Fibroblast of villous mesenchyme (primary cell): ENCODE measurements at regions not wholly inside any gene's neighbourhood (a gene's known extent, or its start where the extent isn't known, plus 50 kb on each side); places are given as distances from the start of the nearest gene placed in this dataset.

Experiments
- DNase-seq: peaks from one replicate; pipeline ENCODE4 v3.0.0-alpha.2; 2010; ENCODE audit warnings: low read depth
- H3K4me3 ChIP-seq: 2 replicates; pipeline ENCODE4 v1.5.1; 2011; ENCODE audit warnings: low read depth, mild to moderate bottlenecking, low read length
- CTCF ChIP-seq: IDR thresholded peaks from 2 replicates; pipeline ENCODE4 v1.5.1; 2012; ENCODE audit warnings: low read depth, mild to moderate bottlenecking, low read length; ENCODE audit not compliant: insufficient read depth

- no peak for TF ChIP-seq CTCF
- DNase-seq: no peak
Observed at GRCh38 chr2:6754419-6754818, 111.3 kb downstream of the CMPK2 start.

GRCh38 chr2:6755456-6755855 is 110.3 kb downstream of the CMPK2 start:
- H3K4me3 ChIP-seq: no peak overlapping the region
- no peak for TF ChIP-seq CTCF
- DNase-seq: no peak

More at GRCh38 chr2:6754419-6754818, 111.3 kb downstream of the CMPK2 start:
- no peak overlapping the region for H3K4me3 ChIP-seq

- H3K4me3 ChIP-seq: no peak overlapping the region
- DNase-seq: no peak
- no peak for TF ChIP-seq CTCF
Observed at GRCh38 chr2:6757215-6757614, 108.5 kb downstream of the CMPK2 start.

GRCh38 chr2:6759689-6760088 is 106.0 kb downstream of the CMPK2 start:
- TF ChIP-seq CTCF: no peak
- no peak for DNase-seq
- H3K4me3 ChIP-seq: no peak overlapping the region

- H3K4me3 ChIP-seq: no peak overlapping the region
- DNase-seq: no peak
- TF ChIP-seq CTCF: no peak
Observed at GRCh38 chr2:6760132-6760531, 105.6 kb downstream of the CMPK2 start.

- no peak for TF ChIP-seq CTCF
Observed at GRCh38 chr2:6764968-6765723, 100.6 kb downstream of the CMPK2 start.

GRCh38 chr2:6769346-6769745 is 96.4 kb downstream of the CMPK2 start:
- no peak for DNase-seq
- no peak overlapping the region for H3K4me3 ChIP-seq
- TF ChIP-seq CTCF: no peak

More at GRCh38 chr2:6764968-6765723, 100.6 kb downstream of the CMPK2 start:
- no peak for DNase-seq
- H3K4me3 ChIP-seq: no peak overlapping the region
